GM23338 (cell line): ENCODE measurements at regions not wholly inside any gene's neighbourhood (a gene's known extent, or its start where the extent isn't known, plus 50 kb on each side); places are given as distances from the start of the nearest gene placed in this dataset.

Experiments used
- CREB1 ChIP-seq: fragments of 250-450 bp; sonication (Bioruptor Pico); IDR thresholded peaks from 2 replicates; pipeline ENCODE4 v1.5.0; 2020; ENCODE audit warnings: low read depth, mild to moderate bottlenecking, moderate library complexity
- EZH2 ChIP-seq: fragments of 200-600 bp; sonication (generic); IDR thresholded peaks from one replicate; pipeline ENCODE4 v1.8.0; 2017; ENCODE audit warnings: antibody characterized with exemption, mild to moderate bottlenecking, low read depth; ENCODE audit not compliant: unreplicated experiment
- EZH2phosphoT487 ChIP-seq: fragments of 200-600 bp; sonication (generic); IDR thresholded peaks from one replicate; pipeline ENCODE4 v1.8.1; 2018; ENCODE audit warnings: antibody characterized with exemption; ENCODE audit not compliant: unreplicated experiment
- NANOG ChIP-seq: IDR thresholded peaks from 2 replicates; pipeline ENCODE4 v1.6.1; 2016; ENCODE audit warnings: antibody characterized with exemption, borderline replicate concordance
- POLR2AphosphoS5 ChIP-seq: IDR thresholded peaks from 2 replicates; pipeline ENCODE4 v1.6.1; 2016; ENCODE audit warnings: antibody characterized with exemption, low read depth
- REST ChIP-seq: IDR thresholded peaks from one replicate; pipeline ENCODE4 v1.6.1; 2018; ENCODE audit warnings: antibody characterized with exemption; ENCODE audit not compliant: unreplicated experiment
- STAT1 ChIP-seq: IDR thresholded peaks from one replicate; pipeline ENCODE4 v1.6.1; 2016; ENCODE audit warnings: antibody characterized with exemption; ENCODE audit not compliant: unreplicated experiment
- ZNF331 ChIP-seq: fragments of 250-450 bp; sonication (Bioruptor Pico); IDR thresholded peaks from 2 replicates; pipeline ENCODE4 v1.5.0; 2020; ENCODE audit warnings: low read depth, mild to moderate bottlenecking, moderate library complexity
- TF ChIP-seq, protein P1 (sequence below), 2 experiments: fragments of 200-600 bp in 1 of 2; sonication (generic) in 1 of 2; conservative IDR thresholded peaks; 2 replicates each; pipeline versions ENCODE4 v1.5.1 to v1.6.1; 2016 to 2017; ENCODE audit warnings: antibody characterized with exemption in 2 of 2, low read depth in 2 of 2, mild to moderate bottlenecking in 2 of 2, moderate library complexity in 1 of 2
- TF ChIP-seq, protein P2 (sequence below): fragments of 250-450 bp; sonication (Bioruptor Pico); IDR thresholded peaks from 2 replicates; pipeline ENCODE4 v1.5.0; 2020; ENCODE audit warnings: mild to moderate bottlenecking, moderate library complexity

GRCh38 chr6:139565591-139565990, 191.1 kb upstream of the CITED2 start:
- TF ChIP-seq, protein P1, sequence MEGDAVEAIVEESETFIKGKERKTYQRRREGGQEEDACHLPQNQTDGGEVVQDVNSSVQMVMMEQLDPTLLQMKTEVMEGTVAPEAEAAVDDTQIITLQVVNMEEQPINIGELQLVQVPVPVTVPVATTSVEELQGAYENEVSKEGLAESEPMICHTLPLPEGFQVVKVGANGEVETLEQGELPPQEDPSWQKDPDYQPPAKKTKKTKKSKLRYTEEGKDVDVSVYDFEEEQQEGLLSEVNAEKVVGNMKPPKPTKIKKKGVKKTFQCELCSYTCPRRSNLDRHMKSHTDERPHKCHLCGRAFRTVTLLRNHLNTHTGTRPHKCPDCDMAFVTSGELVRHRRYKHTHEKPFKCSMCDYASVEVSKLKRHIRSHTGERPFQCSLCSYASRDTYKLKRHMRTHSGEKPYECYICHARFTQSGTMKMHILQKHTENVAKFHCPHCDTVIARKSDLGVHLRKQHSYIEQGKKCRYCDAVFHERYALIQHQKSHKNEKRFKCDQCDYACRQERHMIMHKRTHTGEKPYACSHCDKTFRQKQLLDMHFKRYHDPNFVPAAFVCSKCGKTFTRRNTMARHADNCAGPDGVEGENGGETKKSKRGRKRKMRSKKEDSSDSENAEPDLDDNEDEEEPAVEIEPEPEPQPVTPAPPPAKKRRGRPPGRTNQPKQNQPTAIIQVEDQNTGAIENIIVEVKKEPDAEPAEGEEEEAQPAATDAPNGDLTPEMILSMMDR (conservative IDR thresholded peaks at IDR 0.05; ENCODE audit: low read depth in 2 of 2) = no peak
- TF ChIP-seq EZH2 (no peak), POLR2AphosphoS5 (no peak), ZNF331 (no peak), REST (no peak), EZH2phosphoT487 (no peak), STAT1 (no peak), NANOG (no peak), CREB1 (CRISPR knock-in tag) (no peak)
- TF ChIP-seq, protein P2, sequence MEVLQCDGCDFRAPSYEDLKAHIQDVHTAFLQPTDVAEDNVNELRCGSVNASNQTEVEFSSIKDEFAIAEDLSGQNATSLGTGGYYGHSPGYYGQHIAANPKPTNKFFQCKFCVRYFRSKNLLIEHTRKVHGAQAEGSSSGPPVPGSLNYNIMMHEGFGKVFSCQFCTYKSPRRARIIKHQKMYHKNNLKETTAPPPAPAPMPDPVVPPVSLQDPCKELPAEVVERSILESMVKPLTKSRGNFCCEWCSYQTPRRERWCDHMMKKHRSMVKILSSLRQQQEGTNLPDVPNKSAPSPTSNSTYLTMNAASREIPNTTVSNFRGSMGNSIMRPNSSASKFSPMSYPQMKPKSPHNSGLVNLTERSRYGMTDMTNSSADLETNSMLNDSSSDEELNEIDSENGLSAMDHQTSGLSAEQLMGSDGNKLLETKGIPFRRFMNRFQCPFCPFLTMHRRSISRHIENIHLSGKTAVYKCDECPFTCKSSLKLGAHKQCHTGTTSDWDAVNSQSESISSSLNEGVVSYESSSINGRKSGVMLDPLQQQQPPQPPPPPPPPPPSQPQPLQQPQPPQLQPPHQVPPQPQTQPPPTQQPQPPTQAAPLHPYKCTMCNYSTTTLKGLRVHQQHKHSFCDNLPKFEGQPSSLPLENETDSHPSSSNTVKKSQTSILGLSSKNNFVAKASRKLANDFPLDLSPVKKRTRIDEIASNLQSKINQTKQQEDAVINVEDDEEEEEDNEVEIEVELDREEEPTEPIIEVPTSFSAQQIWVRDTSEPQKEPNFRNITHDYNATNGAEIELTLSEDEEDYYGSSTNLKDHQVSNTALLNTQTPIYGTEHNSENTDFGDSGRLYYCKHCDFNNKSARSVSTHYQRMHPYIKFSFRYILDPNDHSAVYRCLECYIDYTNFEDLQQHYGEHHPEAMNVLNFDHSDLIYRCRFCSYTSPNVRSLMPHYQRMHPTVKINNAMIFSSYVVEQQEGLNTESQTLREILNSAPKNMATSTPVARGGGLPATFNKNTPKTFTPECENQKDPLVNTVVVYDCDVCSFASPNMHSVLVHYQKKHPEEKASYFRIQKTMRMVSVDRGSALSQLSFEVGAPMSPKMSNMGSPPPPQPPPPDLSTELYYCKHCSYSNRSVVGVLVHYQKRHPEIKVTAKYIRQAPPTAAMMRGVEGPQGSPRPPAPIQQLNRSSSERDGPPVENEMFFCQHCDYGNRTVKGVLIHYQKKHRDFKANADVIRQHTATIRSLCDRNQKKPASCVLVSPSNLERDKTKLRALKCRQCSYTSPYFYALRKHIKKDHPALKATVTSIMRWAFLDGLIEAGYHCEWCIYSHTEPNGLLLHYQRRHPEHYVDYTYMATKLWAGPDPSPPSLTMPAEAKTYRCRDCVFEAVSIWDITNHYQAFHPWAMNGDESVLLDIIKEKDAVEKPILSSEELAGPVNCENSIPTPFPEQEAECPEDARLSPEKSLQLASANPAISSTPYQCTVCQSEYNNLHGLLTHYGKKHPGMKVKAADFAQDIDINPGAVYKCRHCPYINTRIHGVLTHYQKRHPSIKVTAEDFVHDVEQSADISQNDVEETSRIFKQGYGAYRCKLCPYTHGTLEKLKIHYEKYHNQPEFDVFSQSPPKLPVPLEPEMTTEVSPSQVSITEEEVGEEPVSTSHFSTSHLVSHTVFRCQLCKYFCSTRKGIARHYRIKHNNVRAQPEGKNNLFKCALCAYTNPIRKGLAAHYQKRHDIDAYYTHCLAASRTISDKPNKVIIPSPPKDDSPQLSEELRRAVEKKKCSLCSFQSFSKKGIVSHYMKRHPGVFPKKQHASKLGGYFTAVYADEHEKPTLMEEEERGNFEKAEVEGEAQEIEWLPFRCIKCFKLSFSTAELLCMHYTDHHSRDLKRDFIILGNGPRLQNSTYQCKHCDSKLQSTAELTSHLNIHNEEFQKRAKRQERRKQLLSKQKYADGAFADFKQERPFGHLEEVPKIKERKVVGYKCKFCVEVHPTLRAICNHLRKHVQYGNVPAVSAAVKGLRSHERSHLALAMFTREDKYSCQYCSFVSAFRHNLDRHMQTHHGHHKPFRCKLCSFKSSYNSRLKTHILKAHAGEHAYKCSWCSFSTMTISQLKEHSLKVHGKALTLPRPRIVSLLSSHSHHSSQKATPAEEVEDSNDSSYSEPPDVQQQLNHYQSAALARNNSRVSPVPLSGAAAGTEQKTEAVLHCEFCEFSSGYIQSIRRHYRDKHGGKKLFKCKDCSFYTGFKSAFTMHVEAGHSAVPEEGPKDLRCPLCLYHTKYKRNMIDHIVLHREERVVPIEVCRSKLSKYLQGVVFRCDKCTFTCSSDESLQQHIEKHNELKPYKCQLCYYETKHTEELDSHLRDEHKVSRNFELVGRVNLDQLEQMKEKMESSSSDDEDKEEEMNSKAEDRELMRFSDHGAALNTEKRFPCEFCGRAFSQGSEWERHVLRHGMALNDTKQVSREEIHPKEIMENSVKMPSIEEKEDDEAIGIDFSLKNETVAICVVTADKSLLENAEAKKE (CRISPR knock-in tag) = no peak
